GM23338 (cell line): ENCODE measurements at regions not wholly inside any gene's neighbourhood (a gene's known extent, or its start where the extent isn't known, plus 50 kb on each side); places are given as distances from the start of the nearest gene placed in this dataset.

Experiments used
- CTCF ChIP-seq, 2 experiments: fragments of 200-600 bp in 1 of 2; sonication (generic) in 1 of 2; conservative IDR thresholded peaks; 2 replicates each; pipeline versions ENCODE4 v1.5.1 to v1.6.1; 2016 to 2017; ENCODE audit warnings: antibody characterized with exemption in 2 of 2, low read depth in 2 of 2, mild to moderate bottlenecking in 2 of 2, moderate library complexity in 1 of 2
- EZH2 ChIP-seq: fragments of 200-600 bp; sonication (generic); IDR thresholded peaks from one replicate; pipeline ENCODE4 v1.8.0; 2017; ENCODE audit warnings: antibody characterized with exemption, mild to moderate bottlenecking, low read depth; ENCODE audit not compliant: unreplicated experiment
- JUNB ChIP-seq: IDR thresholded peaks from one replicate; pipeline ENCODE4 v1.6.1; 2016; ENCODE audit warnings: antibody characterized with exemption; ENCODE audit not compliant: unreplicated experiment

GRCh38 chrX:109928596-109929335 lies 74.1 kb upstream of the TMEM164 start:
- TF ChIP-seq CTCF (conservative IDR thresholded peaks at IDR 0.05; ENCODE audit: low read depth in 2 of 2) (no peak), JUNB (no peak), EZH2 (no peak)
